ENCODE measurements at regions not wholly inside any gene's neighbourhood (a gene's known extent, or its start where the extent isn't known, plus 50 kb on each side); places are given as distances from the start of the nearest gene placed in this dataset.
"Not testable (repeated sequence)": the region's sequence is repeated elsewhere in the genome, so short reads cannot be mapped to it uniquely, and the experiment has no call there.

DNA sequence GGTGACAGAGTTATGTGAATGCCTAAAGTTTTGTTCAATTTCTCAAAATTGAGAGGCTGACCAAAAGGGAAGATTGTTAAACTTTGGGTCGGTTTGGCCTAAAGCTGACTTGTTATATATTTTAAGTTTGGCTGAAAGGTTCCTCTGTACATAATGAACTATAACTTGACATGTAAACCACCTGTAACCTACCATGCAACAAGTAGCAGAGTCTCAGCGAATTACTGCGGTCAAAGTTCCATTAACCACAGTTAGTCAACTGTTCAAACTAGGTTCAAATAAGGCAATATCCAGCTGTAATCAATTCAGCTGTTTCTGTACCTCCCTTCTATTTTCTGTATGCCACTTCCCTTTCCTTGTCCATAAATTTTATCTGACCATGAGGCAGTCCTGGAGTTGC, 325.1 kb upstream of the NMUR2 start:
- TF ChIP-seq, protein P1, sequence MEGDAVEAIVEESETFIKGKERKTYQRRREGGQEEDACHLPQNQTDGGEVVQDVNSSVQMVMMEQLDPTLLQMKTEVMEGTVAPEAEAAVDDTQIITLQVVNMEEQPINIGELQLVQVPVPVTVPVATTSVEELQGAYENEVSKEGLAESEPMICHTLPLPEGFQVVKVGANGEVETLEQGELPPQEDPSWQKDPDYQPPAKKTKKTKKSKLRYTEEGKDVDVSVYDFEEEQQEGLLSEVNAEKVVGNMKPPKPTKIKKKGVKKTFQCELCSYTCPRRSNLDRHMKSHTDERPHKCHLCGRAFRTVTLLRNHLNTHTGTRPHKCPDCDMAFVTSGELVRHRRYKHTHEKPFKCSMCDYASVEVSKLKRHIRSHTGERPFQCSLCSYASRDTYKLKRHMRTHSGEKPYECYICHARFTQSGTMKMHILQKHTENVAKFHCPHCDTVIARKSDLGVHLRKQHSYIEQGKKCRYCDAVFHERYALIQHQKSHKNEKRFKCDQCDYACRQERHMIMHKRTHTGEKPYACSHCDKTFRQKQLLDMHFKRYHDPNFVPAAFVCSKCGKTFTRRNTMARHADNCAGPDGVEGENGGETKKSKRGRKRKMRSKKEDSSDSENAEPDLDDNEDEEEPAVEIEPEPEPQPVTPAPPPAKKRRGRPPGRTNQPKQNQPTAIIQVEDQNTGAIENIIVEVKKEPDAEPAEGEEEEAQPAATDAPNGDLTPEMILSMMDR (IDR thresholded peaks at IDR 0.05), result no peak
- Histone ChIP-seq H3K36me3 (no peaks in the 10 kb centered on the region), H3K4me1 (no peaks in the 10 kb centered on the region), H3K27ac (no peak overlapping the region), H3K4me3 (no peak overlapping the region), H3K27me3 (no peaks in the 10 kb centered on the region), H3K9me3 (no peaks in the 10 kb centered on the region), H3K9ac (ENCODE audit: low read depth in 2 of 2, low read length in 2 of 2) (no peak overlapping the region)
- DNase-seq, result no peak
- intact Hi-C loops (cut with DNase I), result no loop called here

DNA sequence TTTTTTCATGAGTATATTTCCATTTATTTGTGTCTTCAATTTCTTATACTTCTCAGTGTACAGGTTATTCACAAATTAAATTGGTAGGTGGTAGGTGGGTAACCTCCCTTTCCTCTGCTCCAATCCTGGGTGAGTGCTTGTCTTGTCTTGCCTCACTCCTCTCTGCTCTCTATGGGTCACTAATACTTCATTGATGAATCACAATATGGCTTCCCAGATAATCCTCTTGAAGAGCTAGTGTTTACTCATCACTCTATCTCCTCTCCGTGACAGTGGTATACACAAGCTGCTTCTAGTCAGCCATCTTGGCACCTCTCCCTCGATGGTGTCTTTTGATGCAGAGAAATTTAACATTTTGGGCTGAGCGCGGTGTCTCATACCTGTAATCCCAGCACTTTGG, 331.8 kb upstream of the NMUR2 start:
- Histone ChIP-seq H3K4me1 (no peaks in the 10 kb centered on the region), H3K9ac (ENCODE audit: low read depth in 2 of 2, low read length in 2 of 2) (no peak overlapping the region), H3K4me3 (no peak overlapping the region), H3K9me3 (no peaks in the 10 kb centered on the region), H3K36me3 (no peaks in the 10 kb centered on the region), H3K27me3 (no peaks in the 10 kb centered on the region), H3K27ac (no peak overlapping the region)
- TF ChIP-seq, protein P1 (IDR thresholded peaks at IDR 0.05), result no peak
- intact Hi-C loops (cut with DNase I), result no loop called here
- no peak for DNase-seq

- Histone ChIP-seq H3K27ac (no peak overlapping the region), H3K4me1 (no peaks in the 10 kb centered on the region), H3K27me3 (no peaks in the 10 kb centered on the region), H3K4me3 (no peak overlapping the region), H3K36me3 (no peaks in the 10 kb centered on the region), H3K9me3 (no peaks in the 10 kb centered on the region), H3K9ac (ENCODE audit: low read depth in 2 of 2, low read length in 2 of 2) (no peak overlapping the region)
- TF ChIP-seq, protein P1 (IDR thresholded peaks at IDR 0.05), result no peak
- DNase-seq, result no peak
- intact Hi-C loops (cut with DNase I), result no loop called here
These were observed 334.8 kb upstream of the NMUR2 start for GRCh38 chr5:152739916-152740315.

- H3K4me3 ChIP-seq; H3K27me3 ChIP-seq; H3K9ac ChIP-seq (ENCODE audit: low read depth in 2 of 2, low read length in 2 of 2); intact Hi-C loops (cut with DNase I); H3K4me1 ChIP-seq; H3K27ac ChIP-seq; H3K36me3 ChIP-seq; DNase-seq; H3K9me3 ChIP-seq: not testable (repeated sequence)
These were observed 336.0 kb upstream of the NMUR2 start for GRCh38 chr5:152741126-152741525.

GRCh38 chr5:152787709-152788217, 382.7 kb upstream of the NMUR2 start:
- H3K27me3 ChIP-seq; H3K9ac ChIP-seq (ENCODE audit: low read depth in 2 of 2, low read length in 2 of 2); H3K27ac ChIP-seq; H3K4me1 ChIP-seq; DNase-seq; H3K36me3 ChIP-seq; intact Hi-C loops (cut with DNase I); H3K9me3 ChIP-seq; H3K4me3 ChIP-seq: not testable (repeated sequence)

DNA sequence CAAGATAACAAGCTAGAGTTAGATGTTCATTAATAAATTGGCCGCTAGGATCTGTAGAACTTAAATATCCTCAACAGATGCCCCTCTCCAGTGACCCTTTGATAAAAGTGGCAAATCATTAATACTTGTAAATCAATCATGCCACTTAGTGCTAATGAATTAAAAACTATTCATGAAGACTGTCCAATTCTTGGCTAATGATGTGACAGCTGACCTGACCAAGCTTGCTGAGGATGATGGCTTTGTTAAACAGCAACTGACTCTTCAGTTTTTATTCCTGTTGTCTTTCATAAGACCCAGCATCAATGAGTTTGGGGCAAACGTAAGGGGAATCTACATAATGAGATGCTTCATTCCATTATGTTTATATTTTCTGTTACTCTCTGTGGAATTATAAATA, 396.8 kb upstream of the NMUR2 start:
- intact Hi-C loops (cut with DNase I), result no loop called here
- Histone ChIP-seq H3K4me3 (no peak overlapping the region), H3K27ac (no peak overlapping the region), H3K27me3 (no peaks in the 10 kb centered on the region), H3K36me3 (no peaks in the 10 kb centered on the region), H3K9ac (ENCODE audit: low read depth in 2 of 2, low read length in 2 of 2) (no peak overlapping the region), H3K4me1 (no peaks in the 10 kb centered on the region), H3K9me3 (no peaks in the 10 kb centered on the region)
- TF ChIP-seq, protein P1 (IDR thresholded peaks at IDR 0.05), result no peak
- no peak for DNase-seq

DNA sequence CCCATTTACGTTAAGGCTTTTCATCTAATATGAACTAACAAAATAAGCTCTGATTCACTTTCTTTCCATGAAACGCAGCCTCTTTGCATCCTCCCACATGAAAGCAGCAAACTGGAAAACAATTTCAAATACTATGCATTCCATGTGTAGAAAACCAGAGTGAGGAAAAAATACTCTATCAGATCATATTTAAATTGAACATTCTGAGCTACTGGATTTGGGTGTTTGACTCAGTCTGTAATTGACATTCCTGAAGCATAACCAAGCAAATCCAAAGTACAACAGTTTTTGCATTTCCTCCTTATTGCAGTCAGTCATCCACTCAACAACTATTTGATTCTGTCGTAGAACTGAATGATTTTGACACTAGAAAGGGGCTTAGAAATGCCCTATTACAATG, 399.1 kb upstream of the NMUR2 start:
- intact Hi-C loops (cut with DNase I), result no loop called here
- TF ChIP-seq, protein P1 (IDR thresholded peaks at IDR 0.05), result no peak
- Histone ChIP-seq H3K27me3 (no peaks in the 10 kb centered on the region), H3K4me3 (no peak overlapping the region), H3K4me1 (no peaks in the 10 kb centered on the region), H3K27ac (no peak overlapping the region), H3K36me3 (no peaks in the 10 kb centered on the region), H3K9ac (ENCODE audit: low read depth in 2 of 2, low read length in 2 of 2) (no peak overlapping the region), H3K9me3 (no peaks in the 10 kb centered on the region)
- no peak for DNase-seq

Data from colonic mucosa (tissue), 4 donors.